Activated naive CD4-positive, alpha-beta T cell treated with Interleukin-2 at 50 U/mL for 16 hours (primary cell): ENCODE measurements at regions not wholly inside any gene's neighbourhood (a gene's known extent, or its start where the extent isn't known, plus 50 kb on each side); places are given as distances from the start of the nearest gene placed in this dataset.

ENCODE experiments used
- DNase-seq: peaks from one replicate; pipeline ENCODE4 v3.0.0-alpha.2; 2020

DNA sequence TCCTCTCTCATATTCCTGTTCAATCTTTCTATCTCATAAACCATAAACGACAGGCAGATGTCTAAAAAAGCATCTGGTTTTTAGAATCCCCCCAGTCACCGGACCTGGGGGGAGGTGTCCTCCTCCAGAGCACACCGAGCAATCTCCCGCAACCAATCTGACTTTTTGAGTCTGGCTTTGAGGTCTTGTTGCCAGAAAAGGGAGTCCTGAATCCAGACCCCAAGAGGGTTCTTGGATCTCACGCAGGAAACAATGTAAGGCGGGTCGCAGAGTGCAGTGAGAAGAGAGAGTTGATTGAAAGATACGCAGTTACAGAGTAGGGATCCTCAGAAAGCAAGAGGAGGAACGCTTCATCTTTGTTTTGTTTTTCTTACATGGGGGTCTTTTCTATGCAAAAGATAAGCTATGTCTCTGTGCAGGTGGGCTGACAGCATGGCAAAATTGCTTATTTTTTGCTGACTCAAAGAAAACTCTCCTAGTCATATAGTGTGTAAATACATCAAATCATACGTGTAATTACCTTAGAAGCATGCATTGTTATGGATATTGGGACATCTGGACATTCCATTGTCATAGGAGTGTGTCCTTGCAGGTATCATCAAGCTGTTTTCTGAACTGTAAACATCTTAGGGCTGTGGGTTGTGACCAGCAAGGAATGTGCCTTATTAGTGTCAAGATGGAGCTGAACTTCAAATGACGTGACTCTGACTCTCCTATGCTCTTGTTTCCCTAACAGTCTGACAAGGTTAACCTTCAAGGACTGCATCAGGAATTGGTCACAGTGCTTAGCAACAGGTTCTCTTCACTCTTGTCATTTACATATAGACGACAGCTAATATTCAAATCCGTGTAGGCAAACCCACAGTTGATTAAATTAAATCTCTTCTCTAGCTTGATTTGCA is 159.3 kb upstream of the DAPK1 start:
- no peak for DNase-seq

DNA sequence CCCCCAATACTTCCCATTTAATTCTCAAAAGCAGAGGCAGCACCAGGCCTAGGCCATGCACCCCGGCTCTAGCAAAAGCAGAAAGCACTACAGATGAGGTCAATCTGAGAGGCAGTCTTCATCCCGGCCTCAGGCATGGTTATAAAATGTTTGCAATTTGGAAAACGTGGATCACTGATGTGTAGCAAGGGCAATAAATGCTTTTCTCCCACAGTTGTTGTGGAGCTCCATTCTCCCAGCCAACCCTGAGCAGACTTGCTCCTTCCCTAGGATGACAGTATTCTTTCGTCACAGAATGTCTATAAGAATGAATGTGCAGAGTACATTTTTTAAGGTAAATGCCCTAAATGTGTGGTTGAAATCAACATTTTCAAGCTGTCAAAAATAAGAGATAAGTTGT is 157.3 kb upstream of the DAPK1 start:
- DNase-seq = no peak

DNA sequence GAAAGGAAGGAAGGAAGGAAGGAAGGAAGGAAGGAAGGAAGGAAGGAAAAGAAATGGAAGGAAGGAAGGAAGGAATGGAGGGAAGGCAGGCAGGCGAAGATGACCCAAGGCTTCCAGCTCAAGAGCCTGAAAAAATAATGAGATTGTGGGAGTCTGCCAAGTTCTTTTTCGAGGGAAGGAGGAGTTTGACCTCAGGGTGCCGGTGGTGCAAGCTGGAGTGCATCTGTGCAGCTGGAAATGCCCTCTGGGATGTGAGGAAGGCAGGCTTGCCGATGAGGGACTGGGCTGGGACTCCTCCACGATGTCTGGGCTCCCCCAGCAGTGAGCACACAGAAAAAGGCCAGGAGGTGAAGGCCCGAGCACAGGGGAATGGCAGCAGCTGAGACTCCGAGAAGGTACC is 154.9 kb upstream of the DAPK1 start:
- DNase-seq = no peak

DNA sequence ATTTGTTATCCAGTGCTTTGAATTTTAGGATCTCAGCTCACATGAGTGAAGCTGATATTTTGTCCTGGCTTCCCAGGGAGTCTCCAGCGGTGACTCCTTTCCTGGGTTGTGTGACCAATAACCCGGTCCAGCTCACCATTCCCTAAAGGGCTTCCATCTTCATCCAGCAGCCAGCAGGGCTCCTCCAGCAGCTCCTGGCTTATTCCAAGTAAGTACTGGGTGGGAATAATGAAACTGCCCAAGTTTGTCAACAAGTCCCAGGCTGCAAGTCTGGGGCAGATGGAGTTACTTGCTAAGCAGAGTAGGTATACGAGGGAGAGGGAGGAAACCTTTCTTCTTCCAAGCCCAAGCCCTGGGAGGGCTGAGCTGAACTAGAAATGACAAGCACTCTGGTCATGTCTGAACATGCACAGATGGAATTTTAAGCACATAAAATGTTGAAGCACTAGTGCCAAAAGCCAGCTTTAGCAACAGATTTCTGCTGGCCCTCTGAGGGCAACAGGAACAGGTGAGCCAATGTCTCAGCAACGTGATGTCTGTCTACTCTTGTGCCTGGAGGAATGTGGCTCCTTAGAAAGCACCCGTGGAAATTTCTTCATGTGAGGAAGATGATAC is 153.7 kb upstream of the DAPK1 start:
- DNase-seq = no peak

DNA sequence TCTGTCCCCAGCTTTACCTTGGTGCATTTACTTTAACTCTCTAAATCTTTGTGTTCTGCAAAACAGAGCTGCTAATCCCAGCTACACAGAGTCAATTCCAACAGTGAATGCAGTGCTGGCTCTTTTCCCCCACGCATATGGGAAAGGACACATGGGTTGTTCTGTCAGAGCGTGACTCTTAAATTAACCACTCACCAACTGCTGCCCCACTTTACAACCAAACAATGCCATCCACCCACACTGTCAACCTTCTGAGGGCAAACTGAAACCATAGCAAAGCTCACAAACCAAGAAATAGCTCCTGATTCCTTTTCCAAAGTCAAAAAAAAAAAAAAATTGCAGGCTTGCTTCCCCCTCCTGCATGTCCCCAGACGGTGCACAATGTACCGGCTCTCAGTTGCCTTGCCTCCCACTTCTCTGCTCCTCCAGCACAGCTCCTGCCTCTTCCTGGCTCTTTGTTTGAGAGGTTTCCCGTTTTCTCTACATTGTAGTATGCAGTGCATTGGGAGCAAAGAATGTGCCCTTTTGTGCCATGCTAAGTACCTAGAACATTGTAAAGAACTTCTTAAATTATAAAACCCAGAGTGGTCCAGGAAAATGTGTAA is 151.5 kb upstream of the DAPK1 start:
- no peak for DNase-seq

DNA sequence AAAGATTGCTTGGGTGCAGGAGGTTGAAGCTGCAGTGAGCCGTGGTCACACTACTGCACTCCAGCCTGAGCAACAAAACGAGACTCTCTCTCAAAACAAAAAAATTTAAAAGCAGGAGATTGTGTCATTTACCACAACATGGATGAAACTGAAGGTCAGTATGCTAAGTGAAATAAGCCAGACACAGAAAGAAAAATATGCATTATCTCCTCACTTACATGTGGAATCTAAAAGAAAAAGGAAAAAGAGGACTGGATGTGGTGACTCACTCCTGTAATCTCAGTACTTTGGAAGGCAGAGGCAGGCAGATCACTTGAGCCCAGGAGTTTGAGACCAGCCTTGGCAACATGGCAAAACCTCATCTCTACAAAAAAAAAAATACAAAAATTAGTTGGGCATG is 146.8 kb upstream of the DAPK1 start:
- no peak for DNase-seq

DNA sequence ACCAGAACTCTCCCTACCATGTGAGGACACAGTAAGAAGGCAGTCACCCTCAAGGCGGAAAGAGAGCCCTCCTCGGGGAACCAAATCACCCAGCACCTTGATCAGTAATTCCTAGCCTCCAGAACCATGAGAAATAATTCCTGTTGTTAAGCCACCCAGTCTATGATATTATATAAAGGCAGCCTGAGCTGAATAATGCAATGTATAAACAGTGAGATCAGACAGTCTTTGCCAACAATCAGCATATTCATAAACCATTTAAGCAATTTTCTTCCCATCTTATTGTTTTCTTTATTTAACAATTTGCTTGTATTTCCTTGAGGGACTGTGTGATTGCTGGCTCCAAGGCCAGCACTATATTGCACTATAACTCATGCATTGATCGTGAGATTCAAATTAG is 144.4 kb upstream of the DAPK1 start:
- DNase-seq = no peak

DNA sequence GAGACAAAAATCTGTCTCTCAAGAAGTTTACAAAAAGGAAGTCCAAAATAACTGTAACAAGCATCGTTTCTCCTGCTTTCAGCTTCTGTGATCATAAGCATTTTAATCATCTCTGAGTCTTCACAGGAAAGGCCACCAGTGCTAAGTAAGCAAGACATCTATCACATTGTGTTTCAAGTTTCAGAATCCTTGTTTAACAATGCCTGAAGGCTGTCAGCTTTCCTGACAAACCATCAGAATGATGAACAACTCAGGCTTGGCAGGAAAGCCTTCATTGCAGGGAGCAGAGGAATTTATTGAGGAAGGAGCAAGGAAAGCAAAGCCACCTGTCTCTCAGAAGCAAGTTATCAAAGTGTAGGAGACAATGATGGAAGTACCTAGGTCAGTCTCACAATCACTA is 143.5 kb upstream of the DAPK1 start:
- DNase-seq = no peak

DNA sequence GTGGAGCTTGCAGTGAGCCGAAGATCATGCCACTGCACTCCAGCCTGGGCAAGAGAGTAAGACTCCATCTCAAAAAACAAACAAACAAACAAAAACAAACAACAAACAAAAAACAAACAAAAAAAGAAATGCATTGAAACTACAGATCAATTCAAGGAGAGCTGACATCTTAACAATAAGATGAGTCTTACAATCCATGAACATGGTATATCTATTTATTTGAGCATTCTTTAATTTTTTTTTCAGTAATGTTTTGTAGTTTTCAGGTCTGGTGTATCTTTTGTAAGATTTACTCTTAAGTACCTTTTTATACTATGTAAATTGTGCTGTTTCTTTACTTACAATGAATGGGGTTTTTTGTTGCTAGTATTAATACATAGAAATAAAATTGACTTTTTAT is 140.1 kb upstream of the DAPK1 start:
- no peak for DNase-seq

DNA sequence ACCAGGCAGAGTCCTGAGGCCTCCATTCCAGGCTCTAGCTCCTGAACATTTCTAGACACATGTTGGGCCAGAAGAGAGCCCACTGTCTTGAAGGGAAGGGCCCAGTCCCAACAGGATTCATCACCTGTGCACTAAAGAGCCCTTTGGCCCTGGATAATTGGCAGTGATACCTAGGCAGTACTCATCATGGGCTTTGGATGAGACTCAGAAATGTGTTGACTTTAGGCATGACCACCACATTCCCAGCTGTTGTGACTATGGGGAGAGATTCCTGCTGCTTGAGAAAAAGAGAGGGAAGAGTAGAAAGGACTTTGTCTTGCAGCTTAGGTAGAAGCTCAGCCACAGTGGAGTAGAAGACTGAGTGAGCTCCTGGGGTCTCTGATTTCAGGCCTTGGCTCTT is 138.4 kb upstream of the DAPK1 start:
- no peak for DNase-seq

DNA sequence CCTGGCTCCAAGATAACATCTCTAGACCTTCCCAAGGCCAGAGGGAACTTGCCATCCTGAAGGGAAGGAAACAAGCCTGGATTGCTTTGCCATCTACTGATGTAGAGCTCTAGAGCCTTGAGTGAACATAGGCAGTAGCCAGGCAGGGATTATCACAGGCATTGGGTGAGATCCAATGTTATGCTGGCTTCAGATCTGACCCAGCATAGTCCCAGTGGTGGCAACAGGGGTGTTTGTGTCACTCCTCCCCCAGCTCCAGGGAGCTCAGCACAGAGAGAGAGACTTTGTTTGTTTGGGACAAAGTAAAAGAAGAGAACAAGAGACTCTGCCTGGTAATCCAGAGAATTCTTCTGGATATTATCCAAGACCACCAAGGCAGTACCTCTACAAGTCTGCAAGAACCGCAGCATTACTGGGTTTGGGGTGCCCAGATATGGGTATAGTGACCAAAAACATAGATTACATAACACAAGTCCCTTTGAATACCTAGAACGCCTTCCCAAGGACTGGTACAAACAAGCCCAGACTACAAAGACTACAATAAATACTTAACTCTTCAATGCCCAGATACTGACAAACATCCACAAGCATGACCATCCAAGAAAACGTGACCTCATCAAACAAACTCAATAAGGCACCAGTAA is 137.6 kb upstream of the DAPK1 start:
- DNase-seq = no peak

DNA sequence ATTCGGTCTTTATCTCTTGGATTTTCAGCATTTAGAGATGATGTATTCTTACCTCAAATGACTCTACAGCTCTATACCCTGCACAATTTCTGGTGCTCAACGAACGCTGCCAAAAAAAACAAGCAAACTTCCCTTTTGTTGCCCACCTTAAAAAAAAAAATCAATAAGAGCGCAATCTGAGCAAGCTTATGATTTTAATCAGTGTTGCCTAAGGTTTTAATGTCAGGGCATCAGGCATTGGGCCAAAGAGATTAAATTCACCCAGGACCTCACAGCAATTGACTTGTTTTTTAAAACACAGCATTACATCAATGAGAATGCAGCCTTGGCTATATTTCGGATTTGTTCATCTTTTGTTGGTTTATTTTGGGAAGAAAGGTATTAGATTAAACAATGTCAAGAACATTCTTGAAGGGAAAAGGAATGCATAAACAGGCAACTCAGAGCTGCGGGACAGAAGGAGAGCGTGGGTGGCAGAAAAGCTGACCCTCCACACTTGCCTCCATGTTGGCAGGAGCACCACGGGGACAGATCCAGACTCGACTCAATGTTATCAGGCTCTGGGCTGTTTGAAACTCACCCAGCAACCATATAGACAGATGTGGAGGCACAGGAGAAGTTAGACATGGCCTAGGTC is 127.5 kb upstream of the DAPK1 start:
- no peak for DNase-seq

DNA sequence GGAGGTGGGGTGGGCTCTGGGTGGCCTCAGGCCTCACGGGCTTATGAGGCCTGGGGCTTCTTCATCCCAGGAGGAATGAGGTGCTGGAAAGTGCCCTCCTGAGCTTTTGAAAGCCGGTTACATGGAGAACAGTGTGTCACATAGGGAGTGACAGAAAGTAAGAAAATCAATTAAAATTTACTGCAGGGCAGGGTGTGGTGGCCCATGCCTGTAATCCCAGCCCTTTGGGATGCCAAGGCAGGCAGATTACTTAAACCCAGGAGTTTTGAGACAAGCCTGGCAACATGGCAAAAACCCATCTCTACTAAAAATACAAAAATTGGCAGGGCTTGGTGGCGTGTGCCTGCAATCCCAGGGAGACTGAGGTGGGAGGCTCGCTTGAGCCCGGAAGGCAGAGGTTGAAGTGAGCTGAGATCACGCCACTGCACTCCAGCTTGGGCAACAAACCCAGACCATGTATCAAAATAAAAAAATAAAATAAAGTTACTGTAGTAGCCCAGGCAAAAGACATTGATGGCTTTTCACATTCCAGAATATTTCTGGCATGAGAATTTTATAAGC is 125.8 kb upstream of the DAPK1 start:
- DNase-seq = no peak

DNA sequence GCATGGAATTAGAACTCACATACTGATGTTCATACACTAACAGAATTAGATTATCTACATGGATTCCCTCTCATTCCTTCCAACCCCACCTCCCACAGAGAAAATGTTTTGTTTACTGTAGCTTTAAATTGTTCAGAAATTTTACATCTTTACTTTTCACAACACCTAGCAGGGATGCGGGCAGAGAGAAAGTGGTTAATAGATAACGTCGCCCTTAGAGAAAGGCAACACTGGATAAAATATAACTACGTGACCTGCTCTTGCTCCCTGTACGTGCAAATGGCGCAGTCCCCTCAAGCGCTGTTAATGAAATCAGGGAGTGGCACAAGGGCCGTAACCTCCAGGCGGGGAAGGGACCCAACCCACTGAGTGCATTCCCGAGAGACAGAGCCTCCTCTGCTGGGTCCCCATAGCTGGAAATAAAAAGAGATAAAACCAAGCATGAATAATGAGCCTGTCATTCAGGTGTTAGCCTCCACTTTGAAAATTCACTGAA is 125.3 kb upstream of the DAPK1 start:
- DNase-seq = no peak

DNA sequence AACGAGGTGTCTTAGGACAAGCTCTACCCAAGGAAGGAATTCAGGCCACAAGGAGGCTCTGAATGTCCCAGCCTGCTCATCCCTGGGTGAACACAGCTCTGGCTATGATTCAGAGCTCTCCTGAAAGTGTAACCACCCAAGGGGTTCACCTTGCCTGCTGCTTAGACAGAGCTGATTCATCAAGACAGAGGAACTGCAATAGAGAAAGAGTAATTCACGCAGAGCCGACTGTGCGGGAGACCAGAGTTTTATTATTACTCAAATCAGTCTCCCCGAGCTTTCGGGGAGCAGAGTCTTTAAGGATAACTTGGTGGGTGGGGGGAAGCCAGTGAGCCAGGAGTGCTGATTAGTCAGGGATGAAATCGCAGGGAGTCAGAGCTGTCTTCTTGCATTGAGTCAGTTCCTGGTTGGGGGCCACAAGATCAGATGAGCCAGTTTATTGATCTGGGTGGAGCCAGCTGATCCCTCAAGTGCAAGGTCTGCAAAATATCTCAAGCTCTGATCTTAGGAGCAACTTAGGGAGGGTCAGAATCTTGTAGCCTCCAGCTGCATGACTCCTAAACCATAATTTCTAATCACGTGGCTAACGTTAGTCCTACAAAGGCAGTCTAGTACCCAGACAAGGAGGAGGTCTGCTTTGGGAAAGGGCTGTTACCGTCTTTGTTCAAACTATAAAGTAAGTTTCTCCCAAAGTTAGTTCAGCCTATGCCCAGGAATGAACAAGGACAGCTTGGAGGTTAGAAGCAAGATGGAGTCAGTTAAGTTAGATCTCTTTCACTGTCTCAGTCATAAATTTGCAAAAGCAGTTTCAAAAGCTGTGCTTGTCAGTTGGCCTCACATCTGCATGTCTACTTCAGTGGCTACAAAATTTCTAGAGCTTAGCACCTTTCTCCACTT is 123.4 kb upstream of the DAPK1 start:
- DNase-seq = peak; percentile 26

DNA sequence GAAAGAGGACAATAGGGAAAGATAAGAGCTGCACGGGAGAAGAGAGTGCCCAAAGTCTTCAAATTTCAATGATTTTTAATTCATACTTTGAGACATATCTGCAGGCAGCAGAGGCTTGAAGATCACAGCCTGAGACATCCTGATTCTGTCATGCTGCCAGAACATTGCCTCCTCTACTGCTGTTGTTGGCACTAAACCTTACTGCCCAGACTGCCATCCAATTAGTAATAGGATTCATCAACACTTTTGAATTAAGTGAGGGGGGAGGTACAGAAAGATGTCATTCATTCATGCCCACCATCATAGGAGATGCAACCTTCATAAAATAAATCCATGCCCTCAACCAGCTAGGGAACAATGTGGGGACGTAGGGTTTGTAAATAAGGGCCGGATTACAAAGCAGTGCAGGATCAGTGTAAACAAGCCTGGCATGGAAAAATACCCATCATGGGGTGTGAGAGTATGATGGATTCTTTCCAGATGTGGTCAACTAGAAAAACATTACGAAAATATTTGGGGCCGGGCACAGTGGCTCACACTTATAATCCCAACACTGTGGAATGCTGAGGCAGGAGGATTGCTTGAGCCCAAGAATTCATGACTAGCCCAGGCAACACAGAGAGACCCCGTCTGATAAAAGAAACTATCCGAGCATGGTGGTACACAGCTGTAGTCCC is 122.1 kb upstream of the DAPK1 start:
- DNase-seq = no peak

DNA sequence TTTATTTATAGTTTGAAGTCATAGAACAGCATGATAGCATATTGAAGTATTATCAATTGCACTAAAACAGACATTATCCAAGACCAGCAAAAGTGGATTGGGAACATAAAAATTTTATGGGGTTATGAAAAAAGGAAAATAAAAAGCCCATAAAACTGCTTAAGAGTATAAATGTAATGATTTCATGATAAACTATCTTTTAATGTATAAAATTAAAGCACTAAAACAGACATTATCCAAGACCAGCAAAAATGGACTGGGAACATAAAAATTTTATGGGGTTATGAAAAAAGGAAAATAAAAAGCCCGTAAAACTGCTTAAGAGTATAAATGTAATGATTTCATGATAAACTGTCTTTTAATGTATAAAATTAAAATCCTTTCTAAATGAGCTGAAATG is 119.0 kb upstream of the DAPK1 start:
- DNase-seq = no peak

DNA sequence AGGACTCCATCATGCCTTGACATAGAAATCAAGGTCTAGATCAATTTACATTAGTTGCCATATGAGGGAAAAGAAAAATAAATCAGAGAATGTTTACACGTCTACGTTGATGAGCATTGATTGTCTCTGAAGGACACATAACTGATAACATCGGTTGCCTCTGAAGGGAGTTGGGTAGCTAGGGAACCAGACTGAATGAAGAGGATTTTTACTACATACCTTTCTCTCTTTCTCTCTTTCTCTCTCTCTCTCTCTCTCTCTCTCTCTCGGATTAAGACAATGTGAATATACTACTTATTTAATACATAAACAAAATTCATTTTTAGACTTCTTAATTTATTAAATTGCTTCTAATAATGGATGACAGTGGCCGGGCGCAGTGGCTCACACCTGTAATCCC is 118.4 kb upstream of the DAPK1 start:
- DNase-seq = no peak

DNA sequence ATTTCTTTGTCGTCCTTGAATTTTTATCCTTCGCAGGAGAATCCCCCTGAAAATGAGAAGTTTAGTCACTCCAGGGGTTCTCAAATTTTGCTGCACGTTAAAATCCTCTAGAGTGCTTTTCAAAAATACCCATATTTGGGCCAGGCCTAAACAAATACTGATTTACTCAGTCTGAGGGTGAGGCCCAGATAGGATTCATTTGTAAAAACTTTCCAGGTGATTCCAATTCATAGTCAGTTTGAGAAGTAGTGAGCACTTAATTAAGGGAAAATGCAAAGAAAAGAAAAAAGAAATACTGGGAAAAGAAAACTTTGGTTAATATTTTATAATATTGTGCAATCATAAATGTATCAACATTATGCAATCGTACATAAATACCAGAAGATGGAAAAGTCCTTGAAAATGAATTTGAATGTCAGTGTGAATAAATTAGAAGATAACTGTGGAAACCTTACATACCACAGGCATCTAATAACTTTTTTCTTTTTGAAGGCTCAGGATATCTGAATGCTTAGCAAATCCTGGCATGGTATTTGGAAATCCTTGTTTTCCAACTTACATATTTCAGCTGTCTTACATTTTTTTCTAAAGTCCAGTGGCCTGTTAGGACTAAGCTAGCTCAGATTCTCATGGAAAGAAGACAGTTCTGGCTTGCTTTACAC is 116.5 kb upstream of the DAPK1 start:
- DNase-seq = no peak

DNA sequence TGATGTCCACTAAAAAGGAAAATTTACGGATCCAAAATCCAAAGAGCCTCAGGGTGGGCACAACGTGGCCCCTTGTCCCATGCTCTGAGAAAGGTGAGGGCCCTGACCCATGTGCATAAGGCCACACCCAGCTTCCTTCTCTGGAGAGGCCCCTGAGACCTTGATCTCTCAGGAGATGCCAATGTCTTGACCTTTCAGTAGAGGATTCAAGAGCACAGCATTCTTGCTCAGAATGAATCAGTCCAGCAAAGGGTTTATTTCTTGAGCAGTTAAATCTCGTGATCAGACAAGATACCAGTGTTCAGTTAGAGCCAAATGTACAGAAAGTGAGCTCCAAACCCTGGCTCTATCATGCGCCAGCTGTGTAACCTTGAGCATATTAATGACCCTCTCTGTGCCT is 115.9 kb upstream of the DAPK1 start:
- no peak for DNase-seq

DNA sequence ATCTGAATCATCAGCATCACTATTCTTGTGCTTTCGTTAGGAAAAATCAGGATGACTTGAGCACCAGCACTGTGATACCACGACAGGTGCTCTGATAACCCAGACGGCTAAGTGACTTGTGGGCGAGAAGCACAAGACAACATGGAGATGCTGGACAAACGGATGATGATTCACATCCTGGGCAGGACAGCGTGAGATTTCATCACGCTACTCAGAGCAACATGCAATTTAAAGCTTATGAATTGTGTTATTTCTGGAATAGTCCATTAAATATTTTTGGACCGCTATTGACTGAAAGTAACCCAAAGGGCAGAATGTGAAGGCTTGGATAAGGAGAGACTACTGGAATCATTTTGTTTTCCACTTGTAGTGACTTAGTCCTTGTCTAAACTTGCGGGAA is 114.8 kb upstream of the DAPK1 start:
- DNase-seq = no peak
